ENCODE measurements at regions not wholly inside any gene's neighbourhood (a gene's known extent, or its start where the extent isn't known, plus 50 kb on each side); places are given as distances from the start of the nearest gene placed in this dataset.

DNA sequence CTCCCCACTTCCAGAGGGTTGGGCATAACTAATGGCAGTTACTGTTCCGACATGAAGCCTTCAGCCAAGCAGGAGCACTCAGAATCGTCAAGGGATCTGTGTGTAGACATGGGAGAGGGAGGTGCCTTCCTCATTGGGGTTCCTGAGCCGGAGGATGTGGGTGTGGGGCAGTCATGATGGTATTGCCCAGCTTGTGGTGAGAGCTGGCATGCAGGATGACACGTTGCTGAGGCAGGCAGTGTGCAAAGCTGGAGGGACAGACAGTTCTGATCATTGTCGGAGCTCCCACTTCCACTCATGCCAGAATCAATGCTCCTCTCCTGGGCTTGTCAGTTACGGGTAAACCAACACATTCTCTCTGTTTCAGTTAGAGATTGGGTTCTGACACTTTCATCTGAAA, 83.9 kb upstream of the TSC22D1 start:
- Histone ChIP-seq H3K9me2 (replicated peaks; ENCODE audit: insufficient read depth, low read length) (no peaks in the 10 kb centered on the region), H3K36me3 (replicated peaks; ENCODE audit: insufficient read depth, low read length) (no peaks in the 10 kb centered on the region), H3K27ac (ENCODE audit: low read length) (no peak overlapping the region), H3K4me3 (ENCODE audit: low read length) (no peak overlapping the region), H3K9ac (ENCODE audit: low read length) (no peak overlapping the region), H3K9me3 (replicated peaks; ENCODE audit: insufficient read depth, low read length) (no peaks in the 10 kb centered on the region), H3K4me1 (ENCODE audit: low read length) (no peaks in the 10 kb centered on the region), H3K27me3 (replicated peaks; ENCODE audit: insufficient read depth, low read length) (no peaks in the 10 kb centered on the region), H3F3A (ENCODE audit: insufficient read depth, low read length) (no peaks in the 10 kb centered on the region), H4K20me1 (ENCODE audit: insufficient read depth, low read length) (no peaks in the 10 kb centered on the region), H3K4me2 (ENCODE audit: low read depth, low read length) (no peak overlapping the region), H2AFZ (ENCODE audit: low read length) (no peak overlapping the region), H3K79me2 (ENCODE audit: low read length) (no peaks in the 10 kb centered on the region)
- no peak for TF ChIP-seq EZH2 (optimal IDR thresholded peaks at IDR 0.05; ENCODE audit: low read depth, low read length)
- no peak for TF ChIP-seq EZH2phosphoT487 (IDR thresholded peaks at IDR 0.05; ENCODE audit: low read length)
- TF ChIP-seq, protein P1, sequence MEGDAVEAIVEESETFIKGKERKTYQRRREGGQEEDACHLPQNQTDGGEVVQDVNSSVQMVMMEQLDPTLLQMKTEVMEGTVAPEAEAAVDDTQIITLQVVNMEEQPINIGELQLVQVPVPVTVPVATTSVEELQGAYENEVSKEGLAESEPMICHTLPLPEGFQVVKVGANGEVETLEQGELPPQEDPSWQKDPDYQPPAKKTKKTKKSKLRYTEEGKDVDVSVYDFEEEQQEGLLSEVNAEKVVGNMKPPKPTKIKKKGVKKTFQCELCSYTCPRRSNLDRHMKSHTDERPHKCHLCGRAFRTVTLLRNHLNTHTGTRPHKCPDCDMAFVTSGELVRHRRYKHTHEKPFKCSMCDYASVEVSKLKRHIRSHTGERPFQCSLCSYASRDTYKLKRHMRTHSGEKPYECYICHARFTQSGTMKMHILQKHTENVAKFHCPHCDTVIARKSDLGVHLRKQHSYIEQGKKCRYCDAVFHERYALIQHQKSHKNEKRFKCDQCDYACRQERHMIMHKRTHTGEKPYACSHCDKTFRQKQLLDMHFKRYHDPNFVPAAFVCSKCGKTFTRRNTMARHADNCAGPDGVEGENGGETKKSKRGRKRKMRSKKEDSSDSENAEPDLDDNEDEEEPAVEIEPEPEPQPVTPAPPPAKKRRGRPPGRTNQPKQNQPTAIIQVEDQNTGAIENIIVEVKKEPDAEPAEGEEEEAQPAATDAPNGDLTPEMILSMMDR (IDR thresholded peaks at IDR 0.05; ENCODE audit: low read length): no peak
- no peak for DNase-seq

DNA sequence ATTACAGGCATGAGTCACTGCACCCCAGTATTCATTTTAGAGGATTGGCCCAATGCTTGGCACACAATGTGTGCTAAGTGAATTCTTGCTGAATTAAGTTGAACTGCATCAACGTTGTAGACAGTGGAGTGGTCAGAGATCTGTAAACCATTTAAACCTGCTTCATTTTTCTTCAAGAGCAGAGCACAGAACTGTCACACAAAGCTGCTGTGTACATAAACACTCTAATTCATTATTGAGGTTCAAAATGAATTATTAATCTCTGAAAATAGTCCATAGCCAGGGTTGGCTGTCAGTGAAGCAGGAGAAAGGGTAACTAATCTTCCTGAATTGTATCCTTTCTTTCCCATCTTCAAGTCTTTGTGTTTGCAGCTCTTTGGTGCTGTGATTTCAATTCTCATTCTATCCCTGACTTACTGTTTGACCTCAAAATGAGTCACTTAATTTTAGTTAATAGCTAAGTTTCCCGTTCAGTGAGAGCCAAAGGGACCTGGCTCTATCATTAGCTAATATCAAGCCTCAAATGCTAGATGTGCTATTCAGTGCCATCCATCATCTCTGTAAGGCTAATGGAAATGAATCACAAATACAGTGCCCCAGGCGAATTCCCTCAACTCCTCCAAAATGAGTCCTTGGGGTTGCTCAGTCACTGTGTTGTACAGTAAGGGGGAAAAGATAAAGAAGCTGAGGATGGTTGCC, 77.0 kb upstream of the TSC22D1 start:
- Histone ChIP-seq H3K9me2 (replicated peaks; ENCODE audit: insufficient read depth, low read length) (no peaks in the 10 kb centered on the region), H3K36me3 (replicated peaks; ENCODE audit: insufficient read depth, low read length) (no peaks in the 10 kb centered on the region), H4K20me1 (ENCODE audit: insufficient read depth, low read length) (no peaks in the 10 kb centered on the region), H2AFZ (ENCODE audit: low read length) (no peak overlapping the region), H3K79me2 (ENCODE audit: low read length) (no peaks in the 10 kb centered on the region), H3K9ac (ENCODE audit: low read length) (no peak overlapping the region), H3K4me1 (ENCODE audit: low read length) (no peaks in the 10 kb centered on the region), H3F3A (ENCODE audit: insufficient read depth, low read length) (no peaks in the 10 kb centered on the region), H3K4me2 (ENCODE audit: low read depth, low read length) (no peak overlapping the region), H3K27me3 (replicated peaks; ENCODE audit: insufficient read depth, low read length) (no peaks in the 10 kb centered on the region), H3K27ac (ENCODE audit: low read length) (no peak overlapping the region), H3K9me3 (replicated peaks; ENCODE audit: insufficient read depth, low read length) (no peaks in the 10 kb centered on the region), H3K4me3 (ENCODE audit: low read length) (no peak overlapping the region)
- DNase-seq: no peak
- TF ChIP-seq EZH2phosphoT487 (IDR thresholded peaks at IDR 0.05; ENCODE audit: low read length) (no peak), EZH2 (optimal IDR thresholded peaks at IDR 0.05; ENCODE audit: low read depth, low read length) (no peak)
- TF ChIP-seq, protein P1 (IDR thresholded peaks at IDR 0.05; ENCODE audit: low read length): no peak

- Histone ChIP-seq H3K9me2 (replicated peaks; ENCODE audit: insufficient read depth, low read length) (no peaks in the 10 kb centered on the region), H3K9me3 (replicated peaks; ENCODE audit: insufficient read depth, low read length) (no peaks in the 10 kb centered on the region), H3K79me2 (ENCODE audit: low read length) (no peaks in the 10 kb centered on the region), H3K27ac (ENCODE audit: low read length) (no peak overlapping the region), H3F3A (ENCODE audit: insufficient read depth, low read length) (no peaks in the 10 kb centered on the region), H3K9ac (ENCODE audit: low read length) (no peak overlapping the region), H2AFZ (ENCODE audit: low read length) (no peak overlapping the region), H3K36me3 (replicated peaks; ENCODE audit: insufficient read depth, low read length) (no peaks in the 10 kb centered on the region), H4K20me1 (ENCODE audit: insufficient read depth, low read length) (no peaks in the 10 kb centered on the region), H3K27me3 (replicated peaks; ENCODE audit: insufficient read depth, low read length) (no peaks in the 10 kb centered on the region), H3K4me3 (ENCODE audit: low read length) (no peak overlapping the region), H3K4me2 (ENCODE audit: low read depth, low read length) (no peak overlapping the region), H3K4me1 (ENCODE audit: low read length) (no peaks in the 10 kb centered on the region)
- DNase-seq: no peak
- no peak for TF ChIP-seq EZH2 (optimal IDR thresholded peaks at IDR 0.05; ENCODE audit: low read depth, low read length)
- TF ChIP-seq EZH2phosphoT487 (IDR thresholded peaks at IDR 0.05; ENCODE audit: low read length): no peak
- TF ChIP-seq, protein P1 (IDR thresholded peaks at IDR 0.05; ENCODE audit: low read length): no peak
Measured at GRCh38 chr13:44652168-44652567, 76.0 kb upstream of the TSC22D1 start.
